ENCODE measurements at regions not wholly inside any gene's neighbourhood (a gene's known extent, or its start where the extent isn't known, plus 50 kb on each side); places are given as distances from the start of the nearest gene placed in this dataset.

DNA sequence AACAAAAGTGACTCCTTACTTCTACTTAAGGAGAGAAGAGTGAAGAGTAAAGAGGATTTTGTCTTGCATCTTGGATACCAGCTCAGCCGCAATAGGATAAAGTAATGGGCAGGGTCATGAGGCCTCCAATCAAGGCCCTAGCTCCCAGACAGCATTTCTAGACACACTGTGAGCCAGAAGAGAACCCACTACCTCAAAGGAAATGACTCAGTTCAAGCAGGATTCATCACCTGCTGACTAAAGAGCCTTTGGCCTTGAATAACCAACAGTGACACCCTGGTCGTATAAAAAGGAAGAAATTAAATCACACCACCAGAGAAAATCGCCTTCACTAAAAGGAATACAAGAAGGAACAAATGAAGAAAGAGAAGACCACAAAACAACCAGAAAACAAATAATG is 416.1 kb downstream of the PCDH18 start:
- no peak overlapping the region for H3K27ac Mint-ChIP-seq
- H3K36me3 Mint-ChIP-seq (ENCODE audit: low read depth) = no peaks in the 10 kb centered on the region
- TF ChIP-seq CTCF (IDR thresholded peaks at IDR 0.05; ENCODE audit: unreplicated experiment in 3 of 3) = no peak
- H3K4me1 Mint-ChIP-seq = no peaks in the 10 kb centered on the region
- no peaks in the 10 kb centered on the region for H3K27me3 Mint-ChIP-seq (ENCODE audit: low read depth)
- no peak overlapping the region for H3K4me3 Mint-ChIP-seq
- H3K9me3 Mint-ChIP-seq = peaks cover 21% of the 10 kb centered on the region

DNA sequence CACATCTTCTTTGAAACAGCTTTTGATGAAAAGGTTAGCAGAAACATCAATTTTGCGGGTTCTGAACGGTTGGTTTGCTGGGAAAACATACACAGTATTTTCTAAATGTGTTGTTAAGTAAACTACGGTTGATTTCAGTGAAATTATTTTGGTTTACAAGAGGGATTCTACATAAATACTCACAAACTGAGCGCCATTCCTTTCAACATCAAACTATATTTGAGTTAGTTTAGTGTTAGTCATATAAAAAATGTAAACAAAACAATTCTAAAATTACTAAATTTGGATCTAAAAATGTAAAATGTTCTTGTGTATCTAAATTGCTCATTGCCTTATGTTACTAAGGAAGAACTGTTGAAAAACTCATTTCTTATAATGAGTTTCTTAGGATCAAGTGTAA is 425.6 kb downstream of the PCDH18 start:
- no peaks in the 10 kb centered on the region for H3K27me3 Mint-ChIP-seq (ENCODE audit: low read depth)
- no peaks in the 10 kb centered on the region for H3K36me3 Mint-ChIP-seq (ENCODE audit: low read depth)
- H3K27ac Mint-ChIP-seq = peak overlapping the region in 2 of 3 experiments; percentile 9 to 16
- peaks cover 5% of the 10 kb centered on the region for H3K4me1 Mint-ChIP-seq
- no peak for TF ChIP-seq CTCF (IDR thresholded peaks at IDR 0.05; ENCODE audit: unreplicated experiment in 3 of 3)
- no peaks in the 10 kb centered on the region for H3K9me3 Mint-ChIP-seq
- H3K4me3 Mint-ChIP-seq = no peak overlapping the region

- peaks cover 5% of the 10 kb centered on the region for H3K4me1 Mint-ChIP-seq
- no peak for TF ChIP-seq CTCF (IDR thresholded peaks at IDR 0.05; ENCODE audit: unreplicated experiment in 3 of 3)
- H3K27ac Mint-ChIP-seq = peak overlapping the region in 2 of 3 experiments; percentile 9 to 16
- H3K27me3 Mint-ChIP-seq (ENCODE audit: low read depth) = no peaks in the 10 kb centered on the region
- H3K4me3 Mint-ChIP-seq = no peak overlapping the region
- H3K36me3 Mint-ChIP-seq (ENCODE audit: low read depth) = no peaks in the 10 kb centered on the region
- no peaks in the 10 kb centered on the region for H3K9me3 Mint-ChIP-seq
These were observed 426.0 kb downstream of the PCDH18 start for GRCh38 chr4:137106287-137106686.

GRCh38 chr4:137090951-137091350 is 441.3 kb downstream of the PCDH18 start:
- no peaks in the 10 kb centered on the region for H3K27me3 Mint-ChIP-seq (ENCODE audit: low read depth)
- H3K27ac Mint-ChIP-seq = no peak overlapping the region

DNA sequence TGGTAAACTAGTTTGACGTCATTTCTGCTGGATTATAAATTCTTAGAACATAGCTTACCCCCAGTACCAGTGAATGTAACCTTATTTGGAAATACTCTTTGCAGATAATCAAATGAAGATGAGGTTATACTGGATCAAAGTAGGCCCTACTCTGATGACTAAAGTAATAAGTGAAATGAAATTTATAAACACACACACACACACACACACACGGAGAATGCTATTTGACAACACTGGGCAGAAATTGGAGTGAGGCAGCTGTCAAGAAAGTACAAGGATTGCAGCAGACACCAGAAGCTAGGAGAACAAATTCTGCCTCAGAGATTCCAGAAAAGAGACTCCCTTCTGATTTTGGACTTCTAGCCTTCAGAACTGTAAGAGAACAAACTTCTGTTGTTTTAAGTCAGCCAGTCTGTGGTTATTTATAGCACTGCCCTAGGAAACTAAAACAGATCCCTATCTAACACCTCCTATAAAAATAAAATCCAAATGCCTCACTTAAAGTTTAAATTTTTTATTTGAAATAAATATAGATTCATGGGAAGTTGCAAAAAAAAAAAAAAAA is 448.6 kb downstream of the PCDH18 start:
- no peaks in the 10 kb centered on the region for H3K36me3 Mint-ChIP-seq (ENCODE audit: low read depth)
- TF ChIP-seq CTCF (IDR thresholded peaks at IDR 0.05; ENCODE audit: unreplicated experiment in 3 of 3) = no peak
- H3K27ac Mint-ChIP-seq = peak overlapping the region in 1 of 3 experiments; percentile 51
- no peaks in the 10 kb centered on the region for H3K4me1 Mint-ChIP-seq
- H3K9me3 Mint-ChIP-seq = no peaks in the 10 kb centered on the region
- H3K27me3 Mint-ChIP-seq (ENCODE audit: low read depth) = no peaks in the 10 kb centered on the region
- no peak overlapping the region for H3K4me3 Mint-ChIP-seq

More at GRCh38 chr4:137090951-137091350, 441.3 kb downstream of the PCDH18 start:
- Mint-ChIP-seq H3K36me3 (ENCODE audit: low read depth) (no peaks in the 10 kb centered on the region), H3K9me3 (no peaks in the 10 kb centered on the region), H3K4me1 (no peaks in the 10 kb centered on the region), H3K4me3 (no peak overlapping the region)
- no peak for TF ChIP-seq CTCF (IDR thresholded peaks at IDR 0.05; ENCODE audit: unreplicated experiment in 3 of 3)

- H3K36me3 Mint-ChIP-seq (ENCODE audit: low read depth) = no peaks in the 10 kb centered on the region
- H3K4me1 Mint-ChIP-seq = no peaks in the 10 kb centered on the region
- TF ChIP-seq CTCF (IDR thresholded peaks at IDR 0.05; ENCODE audit: unreplicated experiment in 3 of 3) = no peak
- H3K27me3 Mint-ChIP-seq (ENCODE audit: low read depth) = no peaks in the 10 kb centered on the region
- no peaks in the 10 kb centered on the region for H3K9me3 Mint-ChIP-seq
- no peak overlapping the region for H3K27ac Mint-ChIP-seq
- H3K4me3 Mint-ChIP-seq = no peak overlapping the region
These were observed 450.2 kb downstream of the PCDH18 start for GRCh38 chr4:137082061-137082460.

Data from nephron (organoid).